GM18519 (cell line): ENCODE measurements at regions not wholly inside any gene's neighbourhood (a gene's known extent, or its start where the extent isn't known, plus 50 kb on each side); places are given as distances from the start of the nearest gene placed in this dataset.
A peak's percentile ranks its signal among the peaks of the same experiment; 100 is the strongest.

Source experiments
- ATAC-seq: cut with Tn5 transposase; IDR thresholded peaks from one replicate; pipeline ENCODE4 v1.9.1; 2021; ENCODE audit warnings: mild to moderate bottlenecking, moderate library complexity; ENCODE audit not compliant: unreplicated experiment, low FRiP score

DNA sequence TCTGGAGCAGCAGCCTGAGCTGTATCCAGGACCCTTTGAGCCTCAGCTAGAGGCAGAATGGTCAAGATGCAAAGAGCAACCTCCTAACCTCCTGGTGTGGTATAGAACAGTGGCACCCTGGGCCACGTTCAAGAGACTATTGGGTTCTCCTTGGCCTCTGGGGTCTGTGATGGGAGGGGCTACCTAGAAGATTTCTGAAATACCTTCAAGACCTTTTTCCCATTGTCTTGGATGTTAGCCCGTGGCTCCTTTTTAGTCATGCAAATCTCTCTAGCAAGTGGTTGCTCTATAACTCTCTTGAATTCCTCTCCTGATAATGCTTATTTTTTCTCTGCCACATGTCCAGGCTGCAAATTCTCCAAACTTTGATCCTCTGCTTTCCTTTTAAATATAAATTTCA is 106.3 kb upstream of the SULT1C3 start:
- no peak for ATAC-seq

DNA sequence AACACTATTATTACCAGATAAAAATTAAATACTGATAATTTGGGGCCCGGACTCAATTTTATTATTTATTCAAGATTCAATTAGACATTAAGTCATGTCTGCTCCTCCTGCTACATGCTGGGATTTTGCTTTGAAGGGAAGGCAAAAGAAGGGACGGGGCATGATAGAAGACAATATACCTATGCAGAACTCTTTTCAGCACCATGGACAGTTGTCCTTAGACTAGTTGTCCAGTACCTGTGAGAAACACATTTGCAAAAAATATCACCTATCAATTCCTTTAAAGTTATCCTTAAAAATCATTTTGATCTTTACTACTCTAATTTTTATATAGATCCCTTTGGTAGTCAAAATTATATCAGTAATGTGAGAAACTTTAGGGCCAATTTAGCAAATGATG is 100.2 kb upstream of the SULT1C3 start:
- no peak for ATAC-seq

DNA sequence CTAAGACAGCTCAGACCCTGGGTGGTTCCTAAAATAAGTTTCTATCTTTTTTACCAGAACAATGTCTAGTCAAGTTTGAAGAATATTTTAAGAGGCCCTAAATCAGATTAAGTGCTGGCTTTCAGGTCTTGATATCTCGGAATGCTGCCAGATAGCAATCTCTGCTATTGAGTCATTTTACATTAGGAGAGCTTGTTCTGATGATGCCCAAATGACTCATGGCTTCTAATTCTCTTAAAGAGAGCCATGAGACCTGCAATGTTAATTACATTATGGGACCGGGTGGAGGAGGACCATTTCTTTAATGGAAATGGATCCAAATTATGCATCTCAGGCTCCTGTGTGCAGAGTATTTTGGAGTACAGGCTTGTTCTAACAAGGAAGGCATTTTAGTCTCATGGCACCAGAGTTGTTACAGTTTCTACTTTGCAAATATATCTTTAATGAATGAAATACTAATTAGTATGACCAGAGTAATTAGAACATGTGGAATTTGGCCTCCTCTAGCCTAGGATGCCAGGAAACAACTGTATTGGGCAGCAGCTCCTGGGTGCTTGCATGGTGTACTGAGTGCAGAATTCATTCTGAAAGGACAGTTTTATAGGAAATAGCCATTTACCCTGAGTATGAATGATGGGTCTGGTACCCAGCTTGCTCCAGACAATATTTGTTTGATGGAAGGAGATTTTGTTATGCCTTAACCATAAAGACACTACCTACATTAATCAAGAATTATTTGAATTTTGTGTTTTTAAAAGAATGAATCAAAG is 94.0 kb upstream of the SULT1C3 start:
- ATAC-seq: no peak

DNA sequence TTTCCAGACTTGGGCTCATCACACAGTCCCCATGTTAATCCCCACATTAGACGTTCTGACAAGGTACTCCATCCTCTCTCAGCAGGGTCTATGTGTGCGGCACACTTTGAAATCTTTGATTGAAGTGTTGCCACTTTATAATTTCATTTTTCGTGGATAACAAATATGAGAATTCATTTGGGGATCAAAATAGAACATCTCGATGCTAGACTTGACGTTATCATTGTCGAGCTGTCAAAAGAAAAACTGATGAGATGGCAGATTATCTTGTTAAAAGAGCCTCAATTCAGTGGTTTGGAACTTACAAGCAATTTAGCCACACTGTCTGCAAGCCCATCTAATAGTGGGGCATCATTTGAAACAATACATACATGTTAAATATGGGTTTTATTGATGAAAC is 91.2 kb upstream of the SULT1C3 start:
- ATAC-seq: no peak

DNA sequence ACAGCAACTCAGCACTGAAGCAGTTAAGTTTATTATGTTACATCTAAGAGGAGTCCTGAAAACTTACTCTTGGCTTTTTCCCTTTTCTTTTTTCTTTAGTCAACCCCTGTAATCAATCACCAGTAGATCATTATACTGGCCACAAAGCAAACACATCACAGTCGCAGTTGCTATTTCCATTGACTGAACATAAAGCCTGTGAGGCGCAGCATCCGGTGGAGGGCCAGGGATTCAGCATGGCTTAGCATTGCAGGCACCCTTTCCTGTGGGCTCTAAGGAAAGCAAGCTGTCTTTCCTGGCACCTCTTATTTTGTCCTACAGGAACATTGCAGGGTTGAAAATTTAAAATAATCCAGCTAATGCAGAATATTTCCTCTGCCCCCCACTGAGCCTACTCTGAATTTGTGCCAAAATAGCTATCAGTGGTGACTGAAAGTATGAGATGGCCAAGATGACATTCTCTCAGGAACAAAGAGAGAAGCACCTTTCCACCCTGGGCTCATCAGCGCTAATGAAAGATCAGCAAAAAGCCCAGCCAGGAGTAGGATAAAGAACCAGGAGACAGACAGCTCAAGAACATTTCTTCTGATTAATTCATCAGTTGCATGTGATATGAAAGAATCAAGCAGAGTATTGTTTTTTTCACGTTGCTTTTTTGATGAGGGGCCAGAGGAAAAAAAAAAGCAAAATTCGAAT is 85.3 kb upstream of the SULT1C3 start:
- no peak for ATAC-seq

DNA sequence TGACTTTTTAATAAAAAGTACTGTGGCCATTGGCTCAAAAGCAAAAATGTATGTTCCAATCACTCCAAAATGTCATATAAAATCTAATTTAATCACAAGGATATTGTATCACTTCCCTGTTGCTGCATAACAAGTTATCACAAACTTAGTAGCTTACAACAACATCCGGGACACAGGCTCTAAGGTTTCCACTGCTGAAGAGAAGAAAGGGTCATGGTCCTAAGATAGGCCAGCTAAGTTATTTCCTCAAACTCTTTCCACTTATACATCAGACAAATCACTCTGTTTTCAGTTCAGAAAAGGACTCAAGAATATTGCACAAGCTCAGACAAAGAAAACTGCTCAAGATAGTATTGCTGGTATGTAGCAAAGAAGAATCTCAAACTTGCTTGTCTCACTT is 78.5 kb upstream of the SULT1C3 start:
- no peak for ATAC-seq

DNA sequence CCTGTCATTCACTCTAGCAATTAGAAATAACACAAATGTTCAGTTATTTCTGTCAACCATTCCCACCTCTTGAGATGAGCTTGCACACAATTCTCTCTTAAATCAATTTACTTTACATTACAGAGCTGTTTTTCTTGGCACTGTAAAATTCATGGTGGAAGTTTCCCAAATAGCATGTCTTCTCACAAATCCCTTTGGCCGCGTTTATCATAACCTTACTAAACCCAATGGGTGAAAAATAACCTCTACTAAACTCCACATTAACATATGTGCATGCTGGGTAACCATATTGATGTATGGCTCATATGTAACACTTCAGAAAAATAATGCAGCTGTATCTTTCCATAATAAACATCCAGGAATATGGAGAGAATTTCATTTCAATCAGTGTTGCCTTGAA is 75.5 kb upstream of the SULT1C3 start:
- ATAC-seq: no peak

DNA sequence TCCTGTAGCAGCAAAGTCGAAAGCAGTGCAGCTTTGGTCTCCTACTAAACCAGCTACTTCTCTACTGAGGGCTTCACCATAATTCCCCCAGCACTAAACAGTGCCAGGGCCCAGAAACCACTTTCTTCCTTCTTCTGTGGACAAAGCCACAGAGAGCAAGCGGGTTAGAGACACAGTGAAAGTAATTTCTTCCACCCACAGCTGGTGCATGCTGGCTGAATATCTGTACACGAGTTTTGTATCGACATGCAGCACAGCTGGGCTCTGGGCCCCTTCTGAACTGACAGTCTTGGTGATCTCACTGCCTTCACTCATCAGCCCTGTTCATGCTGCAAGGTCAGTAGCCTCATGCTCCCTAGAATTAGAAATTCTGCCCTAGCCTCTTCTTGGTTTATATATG is 74.0 kb upstream of the SULT1C3 start:
- ATAC-seq: no peak

DNA sequence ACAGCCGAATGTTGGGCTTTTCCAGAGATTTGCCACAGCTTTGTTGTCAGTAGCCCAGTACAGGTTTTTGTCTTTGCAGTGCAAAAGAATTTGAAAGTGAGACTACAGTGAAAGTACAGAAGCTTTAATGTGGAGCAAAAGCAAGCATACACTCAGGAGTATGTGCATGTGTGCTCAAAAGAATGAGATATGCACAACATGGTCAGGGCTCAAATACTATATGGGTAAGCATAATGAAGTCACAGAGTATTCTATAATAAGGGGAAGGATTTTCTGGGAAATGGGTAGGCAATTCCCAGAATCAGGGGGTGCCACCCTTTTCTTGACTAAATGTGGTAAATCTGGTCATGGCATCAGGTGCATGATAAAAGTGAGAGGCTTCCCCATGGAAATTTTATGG is 72.1 kb upstream of the SULT1C3 start:
- ATAC-seq: no peak

DNA sequence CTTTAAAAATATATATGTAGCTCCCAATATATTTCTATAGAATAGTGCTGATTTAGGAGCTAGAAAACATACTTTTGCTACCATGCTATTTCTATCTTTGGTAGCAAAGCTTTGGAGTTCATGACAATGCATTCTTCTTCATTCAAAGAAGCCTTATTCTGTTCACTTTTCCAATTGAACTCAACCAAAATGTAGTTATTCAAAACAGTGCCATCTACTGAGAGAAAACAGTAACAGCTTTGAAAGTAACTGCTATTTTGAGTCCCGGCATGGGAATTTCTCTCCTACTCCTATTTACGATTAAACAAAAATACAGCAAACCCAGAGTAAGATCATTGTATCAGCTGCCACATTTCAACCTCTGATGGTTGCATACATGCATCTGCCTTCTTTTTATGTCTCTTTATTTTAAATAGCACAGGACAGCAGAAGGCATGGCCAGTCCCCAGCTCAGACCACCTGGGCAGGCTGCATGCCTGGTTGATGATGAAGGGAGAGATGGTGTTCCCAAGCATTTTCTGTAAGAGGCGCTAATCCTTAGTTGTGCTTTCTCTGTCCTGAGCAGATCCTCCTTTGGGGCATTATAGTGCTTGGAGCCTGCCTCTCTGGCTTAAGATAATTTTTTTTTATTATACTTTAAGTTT is 69.7 kb upstream of the SULT1C3 start:
- no peak for ATAC-seq

DNA sequence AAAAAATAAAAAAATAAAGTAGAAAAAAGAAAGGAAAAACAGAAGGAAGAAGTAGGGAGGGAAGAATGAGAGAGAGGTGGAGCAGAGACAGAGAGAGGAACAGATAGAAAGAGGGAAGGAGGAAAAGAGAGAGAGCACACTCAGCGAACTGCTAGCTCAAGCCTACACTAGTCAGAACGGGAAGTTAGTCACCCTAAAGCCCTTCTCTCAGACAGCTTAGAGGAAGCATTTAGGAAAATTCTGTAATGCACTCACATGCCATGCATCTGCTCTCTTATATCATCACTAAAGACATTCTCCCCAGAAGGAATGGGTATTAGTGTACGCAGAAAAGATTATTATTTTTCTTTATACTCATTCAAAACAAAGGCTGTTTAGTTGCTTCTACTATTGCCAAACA is 68.1 kb upstream of the SULT1C3 start:
- ATAC-seq: no peak

DNA sequence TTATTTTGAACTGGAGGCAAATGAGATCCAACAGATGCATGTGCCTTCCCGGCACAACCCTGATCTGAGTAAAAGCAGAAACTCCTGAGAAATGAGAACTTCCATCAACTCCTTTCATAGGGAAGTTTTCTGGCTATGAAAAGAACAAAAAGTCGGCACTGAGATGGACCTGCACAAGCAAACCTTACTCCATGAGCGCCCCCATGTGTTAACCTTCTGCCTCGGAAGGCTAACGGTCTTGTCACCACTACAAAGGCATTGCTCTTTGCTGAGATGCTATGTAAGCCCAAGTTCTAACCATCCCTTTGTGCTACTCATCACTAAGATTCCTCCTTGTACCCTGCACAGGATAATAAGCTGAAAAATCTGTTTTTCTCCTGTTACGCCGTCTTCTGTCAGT is 57.3 kb upstream of the SULT1C3 start:
- no peak for ATAC-seq

DNA sequence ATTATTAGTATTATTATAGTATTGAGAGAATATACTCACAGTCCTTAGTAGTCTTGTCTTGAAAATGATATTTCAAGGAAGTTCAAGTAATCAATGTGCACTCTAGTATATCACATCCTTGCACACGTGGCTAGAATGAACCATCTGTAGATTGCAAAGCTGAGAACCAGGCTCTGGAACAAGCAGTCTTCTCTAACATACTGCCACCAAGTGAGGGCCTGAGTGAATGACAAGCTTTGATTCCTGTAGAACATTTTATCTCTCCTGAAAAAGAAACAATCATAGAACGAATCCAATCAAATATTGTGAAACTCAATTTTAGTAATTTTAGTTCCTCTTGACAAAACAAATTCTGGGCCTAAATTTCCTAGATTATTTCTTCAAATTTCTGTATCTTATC is 55.3 kb upstream of the SULT1C3 start:
- ATAC-seq: peak; percentile 65

DNA sequence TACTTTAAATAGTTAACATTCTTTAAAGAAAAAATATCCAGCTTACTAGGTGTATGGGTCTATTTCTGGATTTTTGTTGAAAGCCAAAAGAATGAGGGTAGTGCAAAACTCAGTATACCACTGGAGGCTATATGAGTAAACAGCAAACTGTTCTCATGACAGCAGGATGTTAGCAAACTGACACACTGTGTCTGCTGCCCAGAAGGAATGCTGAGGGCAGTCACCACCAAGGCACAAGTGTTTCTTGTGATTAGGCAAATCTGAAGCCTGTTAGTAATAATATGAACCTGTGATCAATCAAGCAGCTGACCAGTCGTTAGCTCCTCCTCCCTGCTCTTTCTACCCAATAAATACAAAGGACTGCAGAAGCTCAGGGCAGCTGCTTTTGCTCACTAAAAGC is 50.5 kb upstream of the SULT1C3 start:
- ATAC-seq: no peak
